Osteocyte (in vitro differentiated cells): ENCODE measurements at regions not wholly inside any gene's neighbourhood (a gene's known extent, or its start where the extent isn't known, plus 50 kb on each side); places are given as distances from the start of the nearest gene placed in this dataset.

Source experiments
- DNase-seq: peaks from one replicate; pipeline ENCODE4 v3.0.0; 2021; ENCODE audit warnings: mixed read lengths; ENCODE audit not compliant: unreplicated experiment; ENCODE audit errors: extremely low spot score
- H3K27ac Mint-ChIP-seq: one replicate; pipeline ENCODE4 v1.8.0; 2021; ENCODE audit warnings: mild to moderate bottlenecking, mixed read lengths; ENCODE audit not compliant: unreplicated experiment
- H3K27me3 Mint-ChIP-seq: one replicate; pipeline ENCODE4 v1.8.0; 2021; ENCODE audit warnings: mixed read lengths; ENCODE audit not compliant: unreplicated experiment
- H3K36me3 Mint-ChIP-seq: one replicate; pipeline ENCODE4 v1.8.0; 2021; ENCODE audit warnings: mixed read lengths; ENCODE audit not compliant: unreplicated experiment
- H3K4me1 Mint-ChIP-seq: one replicate; pipeline ENCODE4 v1.8.0; 2021; ENCODE audit warnings: mixed read lengths; ENCODE audit not compliant: unreplicated experiment
- H3K4me3 Mint-ChIP-seq: one replicate; pipeline ENCODE4 v1.8.0; 2021; ENCODE audit warnings: mild to moderate bottlenecking, moderate library complexity, mixed read lengths; ENCODE audit not compliant: unreplicated experiment
- H3K9me3 Mint-ChIP-seq: one replicate; pipeline ENCODE4 v1.8.0; 2021; ENCODE audit warnings: mixed read lengths; ENCODE audit not compliant: unreplicated experiment
- TF ChIP-seq, protein P1 (sequence below): fragments of 200-600 bp; sonication (generic); IDR thresholded peaks from 2 replicates; pipeline ENCODE4 v1.5.0; 2021; ENCODE audit warnings: antibody characterized with exemption, mild to moderate bottlenecking, moderate library complexity

DNA sequence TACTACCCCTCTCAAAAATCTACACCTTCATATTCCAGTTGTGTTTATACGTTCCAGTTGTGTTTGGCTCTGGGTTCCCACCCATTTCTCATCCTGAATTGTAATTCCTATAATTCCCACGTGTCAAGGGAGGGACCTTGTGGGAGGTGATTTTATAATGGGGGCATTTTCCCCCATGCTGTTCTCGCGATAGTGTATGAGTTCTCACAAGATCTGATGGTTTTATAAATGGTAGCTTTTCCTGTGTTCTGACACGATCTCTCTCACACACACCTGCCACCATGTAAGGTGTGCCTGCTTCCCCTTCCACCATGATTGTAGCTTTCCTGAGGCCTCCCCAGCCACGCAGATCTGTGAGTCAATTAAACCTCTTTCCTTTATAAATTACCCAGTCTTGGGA lies 108.5 kb upstream of the ADAMTS16 start:
- H3K4me3 Mint-ChIP-seq: no peak overlapping the region
- no peaks in the 10 kb centered on the region for H3K36me3 Mint-ChIP-seq
- no peak for DNase-seq
- TF ChIP-seq, protein P1, sequence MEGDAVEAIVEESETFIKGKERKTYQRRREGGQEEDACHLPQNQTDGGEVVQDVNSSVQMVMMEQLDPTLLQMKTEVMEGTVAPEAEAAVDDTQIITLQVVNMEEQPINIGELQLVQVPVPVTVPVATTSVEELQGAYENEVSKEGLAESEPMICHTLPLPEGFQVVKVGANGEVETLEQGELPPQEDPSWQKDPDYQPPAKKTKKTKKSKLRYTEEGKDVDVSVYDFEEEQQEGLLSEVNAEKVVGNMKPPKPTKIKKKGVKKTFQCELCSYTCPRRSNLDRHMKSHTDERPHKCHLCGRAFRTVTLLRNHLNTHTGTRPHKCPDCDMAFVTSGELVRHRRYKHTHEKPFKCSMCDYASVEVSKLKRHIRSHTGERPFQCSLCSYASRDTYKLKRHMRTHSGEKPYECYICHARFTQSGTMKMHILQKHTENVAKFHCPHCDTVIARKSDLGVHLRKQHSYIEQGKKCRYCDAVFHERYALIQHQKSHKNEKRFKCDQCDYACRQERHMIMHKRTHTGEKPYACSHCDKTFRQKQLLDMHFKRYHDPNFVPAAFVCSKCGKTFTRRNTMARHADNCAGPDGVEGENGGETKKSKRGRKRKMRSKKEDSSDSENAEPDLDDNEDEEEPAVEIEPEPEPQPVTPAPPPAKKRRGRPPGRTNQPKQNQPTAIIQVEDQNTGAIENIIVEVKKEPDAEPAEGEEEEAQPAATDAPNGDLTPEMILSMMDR: no peak
- no peaks in the 10 kb centered on the region for H3K27me3 Mint-ChIP-seq
- H3K27ac Mint-ChIP-seq: no peak overlapping the region
- H3K4me1 Mint-ChIP-seq: no peaks in the 10 kb centered on the region
- no peaks in the 10 kb centered on the region for H3K9me3 Mint-ChIP-seq

DNA sequence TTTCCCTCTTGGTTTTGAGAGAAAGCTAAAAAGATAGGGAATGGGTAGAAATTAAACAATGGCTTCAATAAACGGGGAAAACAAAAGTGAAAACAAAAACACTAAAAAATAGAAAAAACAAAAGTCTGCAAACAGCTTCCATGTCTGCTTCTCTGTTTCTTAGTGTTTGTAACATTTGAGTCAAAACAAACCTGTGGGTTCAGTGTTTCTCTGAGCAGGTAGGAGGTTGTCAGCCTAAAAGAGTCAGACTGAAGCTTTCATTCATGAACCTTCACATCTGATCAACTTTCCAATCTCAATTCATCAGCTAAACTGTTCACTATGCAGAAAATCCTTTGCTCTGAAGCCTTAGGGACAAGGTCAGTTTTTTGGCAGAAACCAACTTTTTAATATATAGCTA lies 102.5 kb upstream of the ADAMTS16 start:
- H3K36me3 Mint-ChIP-seq: no peaks in the 10 kb centered on the region
- no peak overlapping the region for H3K4me3 Mint-ChIP-seq
- no peak overlapping the region for H3K27ac Mint-ChIP-seq
- no peaks in the 10 kb centered on the region for H3K4me1 Mint-ChIP-seq
- H3K9me3 Mint-ChIP-seq: peaks cover 7% of the 10 kb centered on the region
- H3K27me3 Mint-ChIP-seq: no peaks in the 10 kb centered on the region
- TF ChIP-seq, protein P1: no peak
- DNase-seq: no peak

DNA sequence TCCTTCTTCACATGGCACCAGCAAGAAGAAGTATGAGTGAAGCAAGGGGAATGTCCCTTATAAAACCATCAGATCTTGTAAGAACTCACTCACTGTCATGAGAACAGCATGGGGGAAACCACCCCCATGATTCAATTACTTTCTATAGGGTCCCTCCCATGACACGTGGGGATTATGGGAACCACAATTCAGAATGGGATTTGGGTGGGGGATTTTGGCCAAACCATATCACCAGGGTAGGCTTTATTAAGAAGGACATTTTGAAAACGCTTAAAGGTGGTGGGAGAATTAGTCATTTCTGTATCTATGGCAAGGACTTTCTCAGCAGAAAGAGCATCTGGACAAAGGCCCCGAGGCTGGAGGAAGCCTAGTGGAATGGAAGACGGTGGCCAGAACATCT lies 100.2 kb upstream of the ADAMTS16 start:
- Mint-ChIP-seq H3K27ac (no peak overlapping the region), H3K36me3 (no peaks in the 10 kb centered on the region), H3K9me3 (peaks cover 7% of the 10 kb centered on the region), H3K4me1 (no peaks in the 10 kb centered on the region), H3K27me3 (no peaks in the 10 kb centered on the region), H3K4me3 (no peak overlapping the region)
- no peak for DNase-seq
- TF ChIP-seq, protein P1: no peak

DNA sequence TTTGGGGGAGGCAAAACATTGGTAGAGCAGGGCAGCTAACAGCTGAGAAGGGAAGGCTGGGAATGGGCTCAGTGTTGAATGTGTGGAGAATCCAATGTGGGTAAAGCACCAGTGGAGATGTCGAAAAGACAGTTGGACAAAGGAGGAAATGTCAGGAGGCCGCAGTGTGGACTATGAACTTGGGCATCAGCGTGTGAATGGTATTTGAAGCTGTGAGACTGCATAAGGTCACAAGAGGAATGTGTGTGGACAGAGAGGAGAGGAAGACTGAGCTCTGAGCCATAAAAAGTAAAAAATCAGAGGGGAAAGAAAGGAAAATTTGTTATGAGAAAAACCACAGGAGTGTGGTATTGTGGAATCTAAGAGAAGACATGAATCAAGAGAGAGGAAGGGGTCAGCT lies 99.4 kb upstream of the ADAMTS16 start:
- H3K4me3 Mint-ChIP-seq: no peak overlapping the region
- TF ChIP-seq, protein P1: no peak
- peaks cover 7% of the 10 kb centered on the region for H3K9me3 Mint-ChIP-seq
- H3K36me3 Mint-ChIP-seq: no peaks in the 10 kb centered on the region
- H3K27ac Mint-ChIP-seq: no peak overlapping the region
- DNase-seq: no peak
- H3K4me1 Mint-ChIP-seq: no peaks in the 10 kb centered on the region
- H3K27me3 Mint-ChIP-seq: no peaks in the 10 kb centered on the region

DNA sequence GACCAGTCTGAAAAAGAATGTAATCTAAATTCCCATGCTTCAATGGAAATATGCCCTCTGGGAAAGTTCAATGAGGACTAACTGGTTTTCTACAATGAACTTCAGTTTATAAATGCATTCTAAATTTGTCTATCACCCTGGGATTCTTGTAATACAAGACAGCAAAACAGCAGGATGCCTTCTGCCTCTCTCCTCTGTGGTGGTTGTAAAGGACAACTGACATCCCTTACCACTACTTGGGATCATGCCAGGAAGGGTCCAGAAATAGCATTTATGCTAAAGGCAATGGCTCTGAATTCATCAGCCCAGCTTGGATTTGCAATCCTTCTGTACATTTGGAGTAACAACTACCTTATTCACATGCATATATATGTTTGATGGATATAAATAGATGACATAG lies 97.3 kb upstream of the ADAMTS16 start:
- H3K27ac Mint-ChIP-seq: no peak overlapping the region
- H3K4me1 Mint-ChIP-seq: no peaks in the 10 kb centered on the region
- no peaks in the 10 kb centered on the region for H3K27me3 Mint-ChIP-seq
- peaks cover 7% of the 10 kb centered on the region for H3K9me3 Mint-ChIP-seq
- H3K36me3 Mint-ChIP-seq: no peaks in the 10 kb centered on the region
- no peak overlapping the region for H3K4me3 Mint-ChIP-seq
- DNase-seq: no peak
- TF ChIP-seq, protein P1: no peak
